ENCODE measurements at regions not wholly inside any gene's neighbourhood (a gene's known extent, or its start where the extent isn't known, plus 50 kb on each side); places are given as distances from the start of the nearest gene placed in this dataset.

- TF ChIP-seq EZH2phosphoT487 (IDR thresholded peaks at IDR 0.05; ENCODE audit: borderline replicate concordance, low read length): no peak
- no peak for TF ChIP-seq CTCF (IDR thresholded peaks at IDR 0.05; ENCODE audit: low read depth, low read length, poor library complexity, severe bottlenecking)
Observed at GRCh38 chr1:38656726-38657125, 202.8 kb downstream of the RRAGC start.

Measured in DOHH2 (cell line).